ENCODE measurements at regions not wholly inside any gene's neighbourhood (a gene's known extent, or its start where the extent isn't known, plus 50 kb on each side); places are given as distances from the start of the nearest gene placed in this dataset.

- TF ChIP-seq CTCF (IDR thresholded peaks at IDR 0.05; ENCODE audit: insufficient read depth, low read length), result no peak
- H3K4me3 ChIP-seq (ENCODE audit: low read depth, low read length), result no peak overlapping the region
- DNase-seq (ENCODE audit: low read depth), result no peak
Observed at GRCh38 chr4:73929278-73929677, 52.5 kb downstream of the PF4 start.

- H3K4me3 ChIP-seq (ENCODE audit: low read depth, low read length), result no peak overlapping the region
- no peak for DNase-seq (ENCODE audit: low read depth)
- TF ChIP-seq CTCF (IDR thresholded peaks at IDR 0.05; ENCODE audit: insufficient read depth, low read length), result no peak
Observed at GRCh38 chr4:73923631-73923937, 54.4 kb downstream of the CXCL1 start.

- peak; percentile 85 for DNase-seq (ENCODE audit: low read depth)
- TF ChIP-seq CTCF (IDR thresholded peaks at IDR 0.05; ENCODE audit: insufficient read depth, low read length), result peak; percentile 49
Observed at GRCh38 chr4:73922766-73923630, 53.8 kb downstream of the CXCL1 start.

GRCh38 chr4:73922317-73922716 is 53.1 kb downstream of the CXCL1 start:
- no peak overlapping the region for H3K4me3 ChIP-seq (ENCODE audit: low read depth, low read length)
- DNase-seq (ENCODE audit: low read depth), result no peak
- TF ChIP-seq CTCF (IDR thresholded peaks at IDR 0.05; ENCODE audit: insufficient read depth, low read length), result no peak

More at GRCh38 chr4:73922766-73923630, 53.8 kb downstream of the CXCL1 start:
- H3K4me3 ChIP-seq (ENCODE audit: low read depth, low read length), result no peak overlapping the region

Data from fibroblast of the aortic adventitia (primary cell).